ENCODE measurements at regions not wholly inside any gene's neighbourhood (a gene's known extent, or its start where the extent isn't known, plus 50 kb on each side); places are given as distances from the start of the nearest gene placed in this dataset.

DNA sequence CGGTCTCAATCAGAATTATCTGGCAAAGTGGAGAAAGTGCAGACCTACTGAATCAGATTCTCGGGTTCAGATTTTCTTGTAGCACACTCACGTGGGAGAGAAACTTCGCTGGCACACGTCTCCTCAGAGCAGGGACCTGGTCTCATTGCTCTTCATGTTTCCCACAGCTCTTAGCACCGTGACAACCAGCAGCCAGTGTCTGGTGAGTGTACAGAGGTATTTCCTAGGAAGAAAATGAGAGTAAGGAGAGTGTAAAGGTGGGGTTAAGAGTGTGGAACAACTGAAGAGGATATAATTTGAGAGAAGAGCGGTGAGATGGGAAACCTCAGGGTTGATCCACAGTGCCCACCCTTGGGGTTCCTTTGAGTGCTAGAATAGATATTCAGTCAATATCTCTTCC is 89.2 kb downstream of the ARF6 start:
- ATAC-seq = no peak
- H3K36me3 Mint-ChIP-seq = no peaks in the 10 kb centered on the region
- Histone ChIP-seq H3K36me3 (ENCODE audit: control insufficient read depth, insufficient read depth, low read length) (no peaks in the 10 kb centered on the region), H3K4me1 (ENCODE audit: control insufficient read depth, insufficient read depth, low read length) (peaks cover 22% of the 10 kb centered on the region), H3K27me3 (ENCODE audit: control insufficient read depth, insufficient read depth, low read length) (no peaks in the 10 kb centered on the region), H3K27ac (ENCODE audit: low read length) (peak overlapping the region; percentile 34), H3K4me3 (ENCODE audit: low read length) (no peak overlapping the region), H3K9me3 (ENCODE audit: control insufficient read depth, insufficient read depth, low read length) (no peaks in the 10 kb centered on the region)
- H3K27ac Mint-ChIP-seq = peak overlapping the region in 1 of 2 donors; percentile 3
- H3K9me3 Mint-ChIP-seq = no peaks in the 10 kb centered on the region
- no peak overlapping the region for H3K4me3 Mint-ChIP-seq
- 86% methylated on average over 7 of the region's 7 CpGs for WGBS (ENCODE audit: insufficient coverage)
- H3K4me1 Mint-ChIP-seq = peaks cover 14 to 30% of the 10 kb centered on the region in 2 donors
- DNase-seq = no peak
- TF ChIP-seq, protein P1, sequence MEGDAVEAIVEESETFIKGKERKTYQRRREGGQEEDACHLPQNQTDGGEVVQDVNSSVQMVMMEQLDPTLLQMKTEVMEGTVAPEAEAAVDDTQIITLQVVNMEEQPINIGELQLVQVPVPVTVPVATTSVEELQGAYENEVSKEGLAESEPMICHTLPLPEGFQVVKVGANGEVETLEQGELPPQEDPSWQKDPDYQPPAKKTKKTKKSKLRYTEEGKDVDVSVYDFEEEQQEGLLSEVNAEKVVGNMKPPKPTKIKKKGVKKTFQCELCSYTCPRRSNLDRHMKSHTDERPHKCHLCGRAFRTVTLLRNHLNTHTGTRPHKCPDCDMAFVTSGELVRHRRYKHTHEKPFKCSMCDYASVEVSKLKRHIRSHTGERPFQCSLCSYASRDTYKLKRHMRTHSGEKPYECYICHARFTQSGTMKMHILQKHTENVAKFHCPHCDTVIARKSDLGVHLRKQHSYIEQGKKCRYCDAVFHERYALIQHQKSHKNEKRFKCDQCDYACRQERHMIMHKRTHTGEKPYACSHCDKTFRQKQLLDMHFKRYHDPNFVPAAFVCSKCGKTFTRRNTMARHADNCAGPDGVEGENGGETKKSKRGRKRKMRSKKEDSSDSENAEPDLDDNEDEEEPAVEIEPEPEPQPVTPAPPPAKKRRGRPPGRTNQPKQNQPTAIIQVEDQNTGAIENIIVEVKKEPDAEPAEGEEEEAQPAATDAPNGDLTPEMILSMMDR (IDR thresholded peaks at IDR 0.05) = no peak
- intact Hi-C loops (cut with micrococcal nuclease) = no loop called here
- no peaks in the 10 kb centered on the region for H3K27me3 Mint-ChIP-seq (ENCODE audit: low read depth in 2 of 2)

DNA sequence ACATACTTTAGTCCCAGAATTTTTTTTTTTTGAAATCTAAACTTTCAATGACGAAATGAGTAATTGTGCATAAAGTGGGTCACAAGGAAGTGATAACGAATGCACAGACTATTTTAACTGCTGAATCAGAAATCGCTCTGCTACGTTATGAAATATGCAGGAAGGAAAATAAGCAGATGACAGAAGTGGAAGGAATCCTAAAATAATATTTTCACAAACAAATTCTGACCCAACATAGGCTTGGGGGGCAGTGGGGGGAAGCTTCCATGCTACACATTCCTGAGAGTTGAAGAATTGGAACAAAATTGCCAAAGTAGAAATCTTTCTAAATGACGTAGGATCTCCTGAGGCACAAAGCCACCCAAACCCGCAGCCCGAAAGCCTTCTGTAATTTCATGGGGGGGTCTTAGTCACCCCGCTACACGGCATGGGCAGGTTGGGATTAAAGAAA is 89.6 kb downstream of the ARF6 start:
- no peak for ATAC-seq
- no peak overlapping the region for H3K4me3 ChIP-seq (ENCODE audit: low read length)
- WGBS (ENCODE audit: insufficient coverage) = 81% methylated on average over 8 of the region's 9 CpGs

DNA sequence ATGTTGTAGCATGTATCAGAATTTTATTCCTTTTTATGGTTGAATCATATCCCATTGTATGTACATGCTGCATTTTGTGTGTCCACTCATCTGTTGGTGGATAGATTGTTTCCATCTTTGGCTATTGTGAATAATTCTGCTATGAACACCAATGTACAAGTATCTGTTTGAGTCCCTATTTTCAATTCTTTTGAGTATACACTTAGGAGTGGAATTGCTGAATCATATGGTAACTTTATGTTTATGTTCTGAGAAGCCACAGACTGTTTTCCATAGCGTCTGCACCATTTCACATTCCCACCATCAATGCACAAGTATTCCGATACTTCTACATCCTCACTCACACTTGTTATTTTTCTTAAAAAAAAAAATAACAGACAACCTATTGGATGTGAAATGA is 91.5 kb downstream of the ARF6 start:
- intact Hi-C loops (cut with micrococcal nuclease) = no loop called here
- Histone ChIP-seq H3K4me1 (ENCODE audit: control insufficient read depth, insufficient read depth, low read length) (peaks cover 5% of the 10 kb centered on the region), H3K4me3 (ENCODE audit: low read length) (no peak overlapping the region), H3K27me3 (ENCODE audit: control insufficient read depth, insufficient read depth, low read length) (no peaks in the 10 kb centered on the region), H3K27ac (ENCODE audit: low read length) (no peak overlapping the region), H3K9me3 (ENCODE audit: control insufficient read depth, insufficient read depth, low read length) (no peaks in the 10 kb centered on the region), H3K36me3 (ENCODE audit: control insufficient read depth, insufficient read depth, low read length) (no peaks in the 10 kb centered on the region)
- Mint-ChIP-seq H3K27me3 (ENCODE audit: low read depth in 2 of 2) (no peaks in the 10 kb centered on the region), H3K9me3 (no peaks in the 10 kb centered on the region), H3K27ac (no peak overlapping the region), H3K4me1 (peaks cover 0 to 13% of the 10 kb centered on the region in 2 donors), H3K36me3 (no peaks in the 10 kb centered on the region), H3K4me3 (no peak overlapping the region)
- 80% methylated on average over 2 of the region's 2 CpGs for WGBS (ENCODE audit: insufficient coverage)
- TF ChIP-seq, protein P1 (IDR thresholded peaks at IDR 0.05) = no peak
- DNase-seq (no peak), ATAC-seq (no peak)

More for the DNA sequence above, 89.6 kb downstream of the ARF6 start:
- TF ChIP-seq, protein P1 (IDR thresholded peaks at IDR 0.05) = no peak
- H3K27me3 ChIP-seq (ENCODE audit: control insufficient read depth, insufficient read depth, low read length) = no peaks in the 10 kb centered on the region
- no peak overlapping the region for H3K4me3 Mint-ChIP-seq
- intact Hi-C loops (cut with micrococcal nuclease) = no loop called here
- H3K36me3 Mint-ChIP-seq = no peaks in the 10 kb centered on the region
- H3K4me1 Mint-ChIP-seq = peaks cover 10 to 26% of the 10 kb centered on the region in 2 donors
- H3K9me3 ChIP-seq (ENCODE audit: control insufficient read depth, insufficient read depth, low read length) = no peaks in the 10 kb centered on the region
- H3K27ac Mint-ChIP-seq = peak overlapping the region in 1 of 2 donors; percentile 3
- peaks cover 17% of the 10 kb centered on the region for H3K4me1 ChIP-seq (ENCODE audit: control insufficient read depth, insufficient read depth, low read length)
- no peaks in the 10 kb centered on the region for H3K36me3 ChIP-seq (ENCODE audit: control insufficient read depth, insufficient read depth, low read length)
- no peaks in the 10 kb centered on the region for H3K9me3 Mint-ChIP-seq
- H3K27ac ChIP-seq (ENCODE audit: low read length) = peak overlapping the region; percentile 34
- peak in 1 of 2 donors; percentile 58 for DNase-seq
- no peaks in the 10 kb centered on the region for H3K27me3 Mint-ChIP-seq (ENCODE audit: low read depth in 2 of 2)

DNA sequence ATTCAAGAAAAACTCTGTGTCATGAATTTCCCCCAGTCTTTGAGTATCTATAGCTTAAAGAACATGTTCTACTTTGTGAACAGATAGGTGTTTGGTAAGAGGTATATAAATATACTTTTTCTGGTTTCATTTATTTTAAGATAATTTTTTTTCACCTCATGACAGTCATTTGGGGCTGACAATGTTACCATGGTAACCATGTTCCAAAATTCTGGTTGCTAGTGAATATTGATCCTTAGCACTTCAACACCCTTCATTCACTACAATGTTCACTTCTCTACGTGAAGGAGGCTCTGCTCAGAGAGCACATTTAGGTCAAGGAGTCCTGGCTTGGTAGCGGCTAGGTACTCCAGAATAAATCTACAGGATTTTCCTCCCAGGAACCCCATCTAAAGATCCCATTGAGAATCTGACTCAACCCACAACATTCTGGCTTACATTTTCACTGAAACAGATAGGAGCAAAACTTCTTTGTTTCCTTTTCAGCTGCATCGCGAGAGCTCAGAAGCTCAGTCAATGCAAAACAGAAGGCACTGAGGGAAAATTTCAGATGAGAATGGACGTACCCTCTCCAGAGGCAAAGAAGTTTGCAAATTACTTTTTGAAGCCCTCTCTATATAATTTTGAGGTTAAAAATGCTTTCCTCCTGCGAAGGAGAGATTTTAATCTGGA is 93.6 kb downstream of the ARF6 start:
- no peak overlapping the region for H3K27ac ChIP-seq (ENCODE audit: low read length)
- DNase-seq (no peak), ATAC-seq (no peak)
- Mint-ChIP-seq H3K9me3 (no peaks in the 10 kb centered on the region), H3K4me1 (peaks cover 0 to 10% of the 10 kb centered on the region in 2 donors), H3K4me3 (no peak overlapping the region), H3K27me3 (ENCODE audit: low read depth in 2 of 2) (no peaks in the 10 kb centered on the region), H3K27ac (no peak overlapping the region), H3K36me3 (no peaks in the 10 kb centered on the region)
- no peaks in the 10 kb centered on the region for H3K9me3 ChIP-seq (ENCODE audit: control insufficient read depth, insufficient read depth, low read length)
- TF ChIP-seq, protein P1 (IDR thresholded peaks at IDR 0.05) = no peak
- no peaks in the 10 kb centered on the region for H3K36me3 ChIP-seq (ENCODE audit: control insufficient read depth, insufficient read depth, low read length)
- no peaks in the 10 kb centered on the region for H3K27me3 ChIP-seq (ENCODE audit: control insufficient read depth, insufficient read depth, low read length)
- intact Hi-C loops (cut with micrococcal nuclease) = no loop called here
- peaks cover 5% of the 10 kb centered on the region for H3K4me1 ChIP-seq (ENCODE audit: control insufficient read depth, insufficient read depth, low read length)
- H3K4me3 ChIP-seq (ENCODE audit: low read length) = no peak overlapping the region
- WGBS (ENCODE audit: insufficient coverage) = 90% methylated on average over 6 of the region's 6 CpGs

All from natural killer cell (primary cell).